Endothelial cell of umbilical vein (primary cell): ENCODE measurements at regions not wholly inside any gene's neighbourhood (a gene's known extent, or its start where the extent isn't known, plus 50 kb on each side); places are given as distances from the start of the nearest gene placed in this dataset.

ENCODE experiments used
- BruUV-seq: library from RNA; stranded (reverse); fragments of 400-500 nt; replicated peaks from 2 replicates; lab custom pipeline; 2021; lab: Mats Ljungman, UMichigan
- CTCF ChIA-PET: fragments of 300-600, 350-600 bp; sonication (Branson Sonifier 250); formaldehyde crosslinking; loops from one replicate; lab custom pipeline; 2021; ENCODE audit warnings: antibody characterized with exemption, inconsistent platforms; lab: Charles Lee
- POLR2A ChIA-PET: fragments of 300-600, 350-600 bp; sonication (Branson Sonifier 250); formaldehyde crosslinking; loops from one replicate; lab custom pipeline; 2021; ENCODE audit warnings: antibody characterized with exemption, inconsistent platforms; lab: Charles Lee
- DNase-seq: peaks from one replicate; pipeline ENCODE4 v3.0.0-alpha.2; 2011; ENCODE audit warnings: low read depth, low spot score
- FAIRE-seq: peaks from 2 replicates; lab custom pipeline; 2011; peaks lifted over from hg19 to GRCh38; lab: Jason Lieb, UNC
- H2AFZ ChIP-seq: 2 replicates; pipeline ENCODE4 v1.6.0; 2012; ENCODE audit warnings: low read depth, low read length, control low read depth, inconsistent platforms
- H3K27ac ChIP-seq: 2 replicates; pipeline ENCODE4 v1.5.1; 2011; ENCODE audit warnings: low read depth, mild to moderate bottlenecking, control low read depth, low read length, moderate library complexity; ENCODE audit not compliant: insufficient read depth
- H3K27me3 ChIP-seq, 2 experiments: 2 replicates each; pipeline versions ENCODE4 v1.6.0 to v1.6.1; 2011; ENCODE audit warnings: low read length in 2 of 2, mixed read lengths in 1 of 2; ENCODE audit not compliant: control insufficient read depth in 2 of 2, insufficient read depth in 2 of 2
- H3K36me3 ChIP-seq, 2 experiments: 2 replicates in 1 of 2; 3 replicates in 1 of 2; pipeline ENCODE4 v1.5.1; 2011; ENCODE audit warnings: low read length in 2 of 2, mild to moderate bottlenecking in 1 of 2, moderate library complexity in 1 of 2; ENCODE audit not compliant: control insufficient read depth in 2 of 2, insufficient read depth in 2 of 2; ENCODE audit errors: extremely low read depth in 1 of 2
- H3K4me1 ChIP-seq: 3 replicates; pipeline ENCODE4 v1.5.1; 2011; ENCODE audit warnings: mild to moderate bottlenecking, low read length; ENCODE audit not compliant: control insufficient read depth, insufficient read depth; ENCODE audit errors: extremely low read depth
- H3K4me2 ChIP-seq: 2 replicates; pipeline ENCODE4 v1.6.1; 2011; ENCODE audit warnings: low read length, control low read depth, mixed read lengths; ENCODE audit not compliant: insufficient read depth
- H3K4me3 ChIP-seq, 3 experiments: fragments of 200-600 bp in 1 of 3; sonication (generic), shearing (Covaris generic) in 1 of 3; replicated peaks in 1 of 3; 2 replicates each; pipeline ENCODE4 v1.5.1; 2011 to 2016; ENCODE audit warnings: control low read depth in 3 of 3, low read length in 3 of 3, mild to moderate bottlenecking in 2 of 3, inconsistent platforms in 1 of 3, low read depth in 1 of 3, moderate library complexity in 1 of 3; ENCODE audit not compliant: insufficient read depth in 1 of 3
- H3K79me2 ChIP-seq: 2 replicates; pipeline ENCODE4 v1.6.0; 2012; ENCODE audit warnings: low read length, inconsistent platforms; ENCODE audit not compliant: control insufficient read depth, insufficient read depth
- H3K9ac ChIP-seq: replicated peaks from 2 replicates; pipeline ENCODE3; 2011; ENCODE audit warnings: low read length, control low read depth; ENCODE audit not compliant: insufficient read depth; ENCODE audit errors: extremely low read depth
- H3K9me1 ChIP-seq: replicated peaks from 3 replicates; pipeline ENCODE4 v1.6.0; 2011; ENCODE audit warnings: mild to moderate bottlenecking, low read length; ENCODE audit not compliant: control insufficient read depth, insufficient read depth; ENCODE audit errors: extremely low read depth
- H3K9me3 ChIP-seq: replicated peaks from 2 replicates; pipeline ENCODE4 v1.5.1; 2012; ENCODE audit warnings: low read length, inconsistent platforms; ENCODE audit not compliant: control insufficient read depth, insufficient read depth
- H4K20me1 ChIP-seq: replicated peaks from 2 replicates; pipeline ENCODE3; 2011; ENCODE audit warnings: mild to moderate bottlenecking, low read length; ENCODE audit not compliant: control insufficient read depth, insufficient read depth; ENCODE audit errors: extremely low read depth
- CTCF ChIP-seq, 2 donors: IDR thresholded peaks; 1 replicate in 1 of 2; 2 replicates in 1 of 2; pipeline ENCODE4 v1.5.1; 2011; ENCODE audit warnings: low read length in 2 of 2, mild to moderate bottlenecking in 2 of 2, moderate library complexity in 2 of 2, control low read depth in 1 of 2, inconsistent platforms in 1 of 2, low read depth in 1 of 2; ENCODE audit not compliant: insufficient read depth in 1 of 2; ENCODE audit errors: extremely low read depth in 1 of 2
- EZH2 ChIP-seq: IDR thresholded peaks from 2 replicates; pipeline ENCODE4 v1.6.1; 2012; ENCODE audit warnings: borderline replicate concordance, low read depth, mild to moderate bottlenecking, moderate library complexity, low read length, inconsistent platforms; ENCODE audit not compliant: severe bottlenecking
- FOS ChIP-seq: IDR thresholded peaks from 2 replicates; pipeline ENCODE4 v1.6.1; 2011; ENCODE audit warnings: mild to moderate bottlenecking, low read length, moderate library complexity, borderline replicate concordance; ENCODE audit not compliant: insufficient read depth
- GATA2 ChIP-seq: IDR thresholded peaks from 2 replicates; pipeline ENCODE4 v1.7.0; 2011; ENCODE audit warnings: low read depth, mild to moderate bottlenecking, moderate library complexity, mixed read lengths, low read length; ENCODE audit not compliant: insufficient read length, insufficient read depth
- JUN ChIP-seq: IDR thresholded peaks from 2 replicates; pipeline ENCODE4 v1.6.1; 2011; ENCODE audit warnings: borderline replicate concordance, low read depth; ENCODE audit not compliant: insufficient read length, insufficient read depth
- MAX ChIP-seq: IDR thresholded peaks from 2 replicates; pipeline ENCODE4 v1.6.1; 2011; ENCODE audit not compliant: insufficient read depth, insufficient read length
- MYC ChIP-seq: IDR thresholded peaks from one replicate; pipeline ENCODE4 v1.6.1; 2011; ENCODE audit warnings: mild to moderate bottlenecking, low read depth, low read length
- POLR2A ChIP-seq: IDR thresholded peaks from 2 replicates; pipeline ENCODE4 v1.6.1; 2012; ENCODE audit warnings: low read depth, mild to moderate bottlenecking, control low read depth, low read length
- POLR2AphosphoS5 ChIP-seq: IDR thresholded peaks from 2 replicates; pipeline ENCODE4 v1.6.1; 2012; ENCODE audit warnings: low read depth, mild to moderate bottlenecking, control low read depth, low read length, moderate library complexity; ENCODE audit not compliant: insufficient read depth
- dilution Hi-C: fragments of 300-500 bp; cut with MboI; formaldehyde crosslinking; loops from one replicate; pipeline ENCODE4 v1.15.0; 2019; ENCODE audit warnings: low sequenced_read_pairs; ENCODE audit not compliant: extremely low pct_ligation_motif_present
- intact Hi-C: fragments of 100-400 bp; cut with micrococcal nuclease; formaldehyde crosslinking; loops from one replicate; pipeline ENCODE4 v1.10.0; 2022

- Histone ChIP-seq H3K27ac (no peak overlapping the region), H3K9me3 (no peaks in the 10 kb centered on the region), H3K4me1 (no peaks in the 10 kb centered on the region), H2AFZ (no peak overlapping the region), H4K20me1 (no peaks in the 10 kb centered on the region), H3K27me3 (peaks cover 0 to 2% of the 10 kb centered on the region in 2 experiments), H3K9me1 (no peaks in the 10 kb centered on the region), H3K36me3 (no peaks in the 10 kb centered on the region), H3K4me2 (no peak overlapping the region), H3K79me2 (no peaks in the 10 kb centered on the region), H3K9ac (no peak overlapping the region), H3K4me3 (no peak overlapping the region)
- dilution Hi-C loops = no loop called here
- intact Hi-C loops = no loop called here
- FAIRE-seq (no peak), DNase-seq (no peak)
- CTCF ChIA-PET = no interaction called here
- POLR2A ChIA-PET = no interaction called here
- BruUV-seq = no TSS peak
- TF ChIP-seq JUN = no peak
These were observed 407.6 kb downstream of the PREX1 start for GRCh38 chr20:48420176-48420575.

GRCh38 chr20:48419173-48419572 is 408.6 kb downstream of the PREX1 start:
- Histone ChIP-seq H3K9ac (no peak overlapping the region), H3K4me2 (no peak overlapping the region), H3K36me3 (no peaks in the 10 kb centered on the region), H3K79me2 (no peaks in the 10 kb centered on the region), H2AFZ (no peak overlapping the region), H3K9me1 (no peaks in the 10 kb centered on the region), H3K27me3 (peaks cover 0 to 2% of the 10 kb centered on the region in 2 experiments), H3K4me1 (no peaks in the 10 kb centered on the region), H3K9me3 (no peaks in the 10 kb centered on the region), H3K4me3 (no peak overlapping the region), H3K27ac (no peak overlapping the region), H4K20me1 (no peaks in the 10 kb centered on the region)
- ChIA-PET CTCF (no interaction called here), POLR2A (interaction anchor here (0.6 to 0.7 kb wide), 2 partner anchors 57 to 87 kb away, joined by 6 to 14 read pairs; no protein-coding TSS in a partner anchor)
- FAIRE-seq (no peak), DNase-seq (no peak)
- TF ChIP-seq POLR2AphosphoS5 = no peak
- TF ChIP-seq MAX = no peak
- no peak for TF ChIP-seq POLR2A
- no peak for TF ChIP-seq CTCF (IDR thresholded peaks at IDR 0.05; ENCODE audit: extremely low read depth in 1 of 2, insufficient read depth in 1 of 2, low read depth in 1 of 2, low read length in 2 of 2)
- no peak for TF ChIP-seq JUN
- TF ChIP-seq MYC = no peak
- no peak for TF ChIP-seq EZH2
- TF ChIP-seq FOS = no peak
- TF ChIP-seq GATA2 = no peak
- dilution Hi-C loops = no loop called here
- BruUV-seq = no TSS peak
- intact Hi-C loops = no loop called here
